ENCODE measurements at regions not wholly inside any gene's neighbourhood (a gene's known extent, or its start where the extent isn't known, plus 50 kb on each side); places are given as distances from the start of the nearest gene placed in this dataset.

GRCh38 chr10:78319841-78320240 is 286.2 kb downstream of the RPS24 start:
- no peak for DNase-seq (ENCODE audit: low spot score)

- DNase-seq (ENCODE audit: low spot score): no peak
These were observed 286.8 kb downstream of the RPS24 start for GRCh38 chr10:78320506-78320905.

- no peak for DNase-seq (ENCODE audit: low spot score)
These were observed 287.3 kb downstream of the RPS24 start for GRCh38 chr10:78321000-78321399.

- DNase-seq (ENCODE audit: low spot score): no peak
These were observed 287.8 kb downstream of the RPS24 start for GRCh38 chr10:78321500-78321899.

- DNase-seq (ENCODE audit: low spot score): no peak
These were observed 292.7 kb downstream of the RPS24 start for GRCh38 chr10:78326372-78326771.

GRCh38 chr10:78327778-78328591 is 294.3 kb downstream of the RPS24 start:
- no peak for DNase-seq (ENCODE audit: low spot score)

GRCh38 chr10:78328592-78329404 is 295.1 kb downstream of the RPS24 start:
- no peak for DNase-seq (ENCODE audit: low spot score)

GRCh38 chr10:78330884-78331283 is 297.2 kb downstream of the RPS24 start:
- no peak for DNase-seq (ENCODE audit: low spot score)

- DNase-seq (ENCODE audit: low spot score): no peak
These were observed 297.8 kb downstream of the RPS24 start for GRCh38 chr10:78331391-78331922.

- no peak for DNase-seq (ENCODE audit: low spot score)
These were observed 298.3 kb downstream of the RPS24 start for GRCh38 chr10:78332012-78332411.

GRCh38 chr10:78332657-78333056 is 299.0 kb downstream of the RPS24 start:
- no peak for DNase-seq (ENCODE audit: low spot score)

- DNase-seq (ENCODE audit: low spot score): no peak
These were observed 299.9 kb downstream of the RPS24 start for GRCh38 chr10:78333362-78334143.

GRCh38 chr10:78335371-78335690 is 301.7 kb downstream of the RPS24 start:
- no peak for DNase-seq (ENCODE audit: low spot score)

- no peak for DNase-seq (ENCODE audit: low spot score)
These were observed 302.2 kb downstream of the RPS24 start for GRCh38 chr10:78335691-78336401.

- no peak for DNase-seq (ENCODE audit: low spot score)
These were observed 302.7 kb downstream of the RPS24 start for GRCh38 chr10:78336402-78336791.

- no peak for DNase-seq (ENCODE audit: low spot score)
These were observed 303.4 kb downstream of the RPS24 start for GRCh38 chr10:78337016-78337415.

GRCh38 chr10:78337646-78338391 is 304.2 kb downstream of the RPS24 start:
- no peak for DNase-seq (ENCODE audit: low spot score)

GRCh38 chr10:78338717-78339116 is 305.1 kb downstream of the RPS24 start:
- no peak for DNase-seq (ENCODE audit: low spot score)

GRCh38 chr10:78339251-78339650 is 305.6 kb downstream of the RPS24 start:
- no peak for DNase-seq (ENCODE audit: low spot score)

- no peak for DNase-seq (ENCODE audit: low spot score)
These were observed 308.4 kb downstream of the RPS24 start for GRCh38 chr10:78341953-78342614.

All from H4 (cell line).